WERI-Rb-1 (cell line): ENCODE measurements at regions not wholly inside any gene's neighbourhood (a gene's known extent, or its start where the extent isn't known, plus 50 kb on each side); places are given as distances from the start of the nearest gene placed in this dataset.

Source experiments
- DNase-seq: peaks from one replicate; pipeline ENCODE4 v3.0.0-alpha.2; 2020
- H3K27ac ChIP-seq: fragments of 250-450 bp; sonication (Bioruptor Pico); 2 replicates; pipeline ENCODE4 v1.5.1; 2020; ENCODE audit warnings: mild to moderate bottlenecking, moderate library complexity
- H3K27me3 ChIP-seq: fragments of 250-450 bp; sonication (Bioruptor Pico); 2 replicates; pipeline ENCODE4 v1.5.1; 2021; ENCODE audit warnings: mild to moderate bottlenecking, low read depth, moderate library complexity; ENCODE audit not compliant: insufficient read depth, severe bottlenecking
- H3K36me3 ChIP-seq: fragments of 250-450 bp; sonication (Bioruptor Pico); 2 replicates; pipeline ENCODE4 v1.5.1; 2020; ENCODE audit warnings: mild to moderate bottlenecking, moderate library complexity
- H3K4me3 ChIP-seq: 2 replicates; pipeline ENCODE4 v1.5.1; 2011; ENCODE audit warnings: low read depth, mild to moderate bottlenecking, control low read depth, low read length
- H3K9me3 ChIP-seq: fragments of 250-450 bp; sonication (Bioruptor Pico); 2 replicates; pipeline ENCODE4 v1.5.1; 2021; ENCODE audit warnings: mild to moderate bottlenecking, moderate library complexity; ENCODE audit not compliant: severe bottlenecking
- TF ChIP-seq, protein P1 (sequence below): IDR thresholded peaks from 2 replicates; pipeline ENCODE4 v1.5.1; 2011; ENCODE audit warnings: low read depth, mild to moderate bottlenecking, control low read depth, inconsistent platforms, low read length

DNA sequence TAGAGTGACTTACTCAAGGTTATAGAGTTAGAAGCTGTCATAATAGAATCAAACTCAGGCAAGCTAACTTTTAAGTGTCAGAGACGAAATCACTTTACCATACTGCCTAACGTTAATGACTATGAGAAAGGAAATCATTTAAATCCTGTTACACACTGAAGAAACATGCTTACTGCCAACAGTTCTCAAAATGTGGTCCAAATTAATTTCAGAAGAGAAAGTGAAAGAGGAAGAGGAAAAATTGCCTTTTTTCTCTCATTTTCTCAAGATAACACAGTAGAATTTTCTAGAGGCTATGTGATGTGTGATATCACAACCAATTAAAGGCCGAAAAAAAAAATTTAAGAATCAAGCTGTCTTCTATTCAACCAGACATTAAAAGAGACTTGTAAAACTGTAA lies 1362.7 kb upstream of the CHAC2 start:
- DNase-seq = no peak
- no peaks in the 10 kb centered on the region for H3K27me3 ChIP-seq
- TF ChIP-seq, protein P1, sequence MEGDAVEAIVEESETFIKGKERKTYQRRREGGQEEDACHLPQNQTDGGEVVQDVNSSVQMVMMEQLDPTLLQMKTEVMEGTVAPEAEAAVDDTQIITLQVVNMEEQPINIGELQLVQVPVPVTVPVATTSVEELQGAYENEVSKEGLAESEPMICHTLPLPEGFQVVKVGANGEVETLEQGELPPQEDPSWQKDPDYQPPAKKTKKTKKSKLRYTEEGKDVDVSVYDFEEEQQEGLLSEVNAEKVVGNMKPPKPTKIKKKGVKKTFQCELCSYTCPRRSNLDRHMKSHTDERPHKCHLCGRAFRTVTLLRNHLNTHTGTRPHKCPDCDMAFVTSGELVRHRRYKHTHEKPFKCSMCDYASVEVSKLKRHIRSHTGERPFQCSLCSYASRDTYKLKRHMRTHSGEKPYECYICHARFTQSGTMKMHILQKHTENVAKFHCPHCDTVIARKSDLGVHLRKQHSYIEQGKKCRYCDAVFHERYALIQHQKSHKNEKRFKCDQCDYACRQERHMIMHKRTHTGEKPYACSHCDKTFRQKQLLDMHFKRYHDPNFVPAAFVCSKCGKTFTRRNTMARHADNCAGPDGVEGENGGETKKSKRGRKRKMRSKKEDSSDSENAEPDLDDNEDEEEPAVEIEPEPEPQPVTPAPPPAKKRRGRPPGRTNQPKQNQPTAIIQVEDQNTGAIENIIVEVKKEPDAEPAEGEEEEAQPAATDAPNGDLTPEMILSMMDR = no peak
- H3K36me3 ChIP-seq = no peaks in the 10 kb centered on the region
- H3K27ac ChIP-seq = no peak overlapping the region
- H3K4me3 ChIP-seq = no peak overlapping the region
- H3K9me3 ChIP-seq = no peaks in the 10 kb centered on the region

DNA sequence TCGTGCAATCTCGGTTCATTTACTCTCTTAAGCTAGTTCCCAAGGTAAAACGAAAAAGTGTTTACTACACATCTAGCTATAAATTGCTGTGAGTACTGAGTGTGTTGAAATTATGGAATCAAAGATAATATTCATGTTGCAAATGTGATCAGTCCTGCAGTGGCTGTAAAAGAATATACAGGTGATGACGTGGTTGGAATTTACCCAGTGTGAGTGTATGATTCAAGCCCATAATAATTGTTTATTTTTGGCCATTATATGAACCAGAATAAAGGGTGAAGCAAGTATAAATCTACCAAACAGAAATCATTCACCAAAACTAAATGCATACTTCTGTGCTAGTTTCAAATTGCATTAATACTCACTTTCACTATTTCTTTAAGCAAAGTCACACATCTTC lies 1363.6 kb upstream of the CHAC2 start:
- TF ChIP-seq, protein P1 = no peak
- H3K27me3 ChIP-seq = no peaks in the 10 kb centered on the region

DNA sequence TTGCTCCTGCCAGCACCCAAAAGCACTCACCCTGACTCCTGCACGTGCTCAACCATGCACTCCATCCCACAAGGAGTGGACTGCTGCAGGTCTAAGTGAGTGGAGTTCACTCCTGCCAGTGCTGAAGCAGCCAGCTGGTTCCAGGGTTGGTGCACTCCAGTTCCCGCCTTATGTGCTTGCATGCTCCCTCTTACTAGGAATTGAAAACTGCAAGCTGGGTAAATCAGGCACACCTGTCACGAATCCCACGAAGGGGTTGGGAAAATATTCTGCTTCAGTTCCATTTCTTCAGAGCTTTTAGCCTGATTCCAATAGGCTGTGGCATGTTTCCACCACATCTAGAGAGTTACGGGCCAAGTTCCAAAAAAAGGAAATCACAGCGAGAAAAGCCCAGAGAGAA lies 1365.5 kb upstream of the CHAC2 start:
- Histone ChIP-seq H3K27ac (no peak overlapping the region), H3K4me3 (no peak overlapping the region), H3K36me3 (no peaks in the 10 kb centered on the region), H3K27me3 (no peaks in the 10 kb centered on the region), H3K9me3 (no peaks in the 10 kb centered on the region)
- TF ChIP-seq, protein P1 = no peak
- DNase-seq = no peak

More for the DNA sequence above, 1363.6 kb upstream of the CHAC2 start:
- no peak for DNase-seq
- H3K4me3 ChIP-seq = no peak overlapping the region
- no peaks in the 10 kb centered on the region for H3K9me3 ChIP-seq
- no peaks in the 10 kb centered on the region for H3K36me3 ChIP-seq
- no peak overlapping the region for H3K27ac ChIP-seq

DNA sequence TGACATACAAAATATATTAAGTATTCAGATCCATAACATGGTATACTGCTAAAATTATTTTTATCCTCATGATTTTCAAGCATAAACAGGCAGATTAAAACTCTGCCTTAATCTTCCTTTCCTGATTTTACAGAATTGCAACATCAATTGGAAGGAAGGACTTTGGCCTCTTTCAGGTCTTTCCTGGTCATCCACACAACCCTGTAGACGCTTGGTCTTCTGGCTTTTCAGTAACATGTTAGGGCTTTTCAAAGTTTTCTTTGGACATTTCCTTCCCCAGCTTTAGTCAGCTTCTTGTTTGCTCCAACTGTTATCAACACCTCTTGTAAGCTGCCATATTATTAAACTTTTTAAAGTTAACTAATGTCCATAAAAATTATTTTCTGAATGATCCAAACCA lies 1364.9 kb upstream of the NRXN1 start:
- Histone ChIP-seq H3K36me3 (no peaks in the 10 kb centered on the region), H3K27me3 (no peaks in the 10 kb centered on the region), H3K9me3 (no peaks in the 10 kb centered on the region), H3K4me3 (no peak overlapping the region), H3K27ac (no peak overlapping the region)
- TF ChIP-seq, protein P1 = no peak
- no peak for DNase-seq

DNA sequence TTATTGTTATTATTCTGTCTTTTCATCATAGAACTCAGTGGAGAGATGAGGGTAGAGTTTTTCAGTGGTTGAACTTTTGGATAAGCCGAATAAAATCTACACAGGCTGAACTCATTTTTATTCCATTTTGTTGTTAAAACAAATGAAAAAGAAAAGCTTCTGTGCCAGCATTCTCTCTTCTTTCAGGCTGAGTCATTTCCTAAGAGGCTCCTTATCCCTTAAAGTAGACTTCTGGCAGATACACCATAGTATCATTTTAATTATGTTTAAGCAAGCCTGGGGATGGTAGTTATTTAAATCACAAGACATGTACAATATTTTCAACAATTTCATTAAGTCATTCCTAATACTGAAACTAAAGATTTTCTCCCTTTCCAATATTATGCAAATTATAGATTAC lies 1364.0 kb upstream of the NRXN1 start:
- TF ChIP-seq, protein P1 = no peak
- Histone ChIP-seq H3K36me3 (no peaks in the 10 kb centered on the region), H3K4me3 (no peak overlapping the region), H3K27me3 (no peaks in the 10 kb centered on the region), H3K27ac (no peak overlapping the region), H3K9me3 (no peaks in the 10 kb centered on the region)
- no peak for DNase-seq

GRCh38 chr2:52391621-52392020 lies 1359.7 kb upstream of the NRXN1 start:
- H3K9me3 ChIP-seq = no peaks in the 10 kb centered on the region
- TF ChIP-seq, protein P1 = no peak
- H3K27me3 ChIP-seq = no peaks in the 10 kb centered on the region
- no peaks in the 10 kb centered on the region for H3K36me3 ChIP-seq
- H3K4me3 ChIP-seq = no peak overlapping the region
- no peak overlapping the region for H3K27ac ChIP-seq
- DNase-seq = no peak
